Breast epithelium (tissue), 4 donors: ENCODE measurements at regions not wholly inside any gene's neighbourhood (a gene's known extent, or its start where the extent isn't known, plus 50 kb on each side); places are given as distances from the start of the nearest gene placed in this dataset.
"Not testable (repeated sequence)": the region's sequence is repeated elsewhere in the genome, so short reads cannot be mapped to it uniquely, and the experiment has no call there.

ENCODE experiments used
- DNase-seq, 2 donors: peaks; one replicate each; pipeline ENCODE4 v3.0.0-alpha.2; 2019; ENCODE audit warnings: low spot score in 2 of 2
- H3K27ac ChIP-seq, 2 donors: fragments of 200-600 bp; sonication (generic) in 1 of 2; one replicate each; pipeline ENCODE4 v1.5.1; 2016 to 2019; ENCODE audit warnings: mild to moderate bottlenecking in 1 of 2
- H3K27me3 ChIP-seq, 2 donors: fragments of 200-600 bp; sonication (generic) in 1 of 2; one replicate each; pipeline versions ENCODE4 v1.5.1 to v1.6.0; 2017 to 2019; ENCODE audit warnings: control low read depth in 1 of 2, mild to moderate bottlenecking in 1 of 2
- H3K36me3 ChIP-seq: fragments of 200-600 bp; one replicate; pipeline ENCODE4 v1.5.1; 2019
- H3K4me1 ChIP-seq, 2 donors: fragments of 200-600 bp; sonication (generic); one replicate each; pipeline ENCODE4 v1.5.1; 2016 to 2019; ENCODE audit warnings: control low read depth in 1 of 2
- H3K4me3 ChIP-seq, 3 donors: fragments of 200-600 bp; sonication (generic); 1 replicate in 2 of 3; 2 replicates in 1 of 3; pipeline ENCODE4 v1.5.1; 2016 to 2019; ENCODE audit warnings: mild to moderate bottlenecking in 3 of 3, moderate library complexity in 2 of 3
- H3K9me3 ChIP-seq, 2 donors: fragments of 200-600 bp; sonication (generic) in 1 of 2; one replicate each; pipeline ENCODE4 v1.5.1; 2016 to 2019; ENCODE audit warnings: control low read depth in 1 of 2
- POLR2A ChIP-seq: fragments of 450-650 bp; IDR thresholded peaks from one replicate; pipeline ENCODE4 v1.6.1; 2016; ENCODE audit warnings: antibody characterized with exemption, mild to moderate bottlenecking, moderate library complexity
- POLR2AphosphoS5 ChIP-seq, 3 donors: sonication (generic); formaldehyde crosslinking; IDR thresholded peaks; one replicate each; pipeline ENCODE4 v1.6.1; 2017; ENCODE audit warnings: antibody characterized with exemption in 3 of 3
- intact Hi-C: fragments of 100-400 bp; cut with DNase I; formaldehyde crosslinking; loops from one replicate; pipeline ENCODE4 v1.15.1; 2023; ENCODE audit warnings: low total_unique reads
- TF ChIP-seq, protein P1 (sequence below), 3 donors: fragments of 450-650 bp; IDR thresholded peaks; one replicate each; pipeline ENCODE4 v1.5.1; 2016 to 2017; ENCODE audit warnings: antibody characterized with exemption in 3 of 3, mild to moderate bottlenecking in 3 of 3, moderate library complexity in 3 of 3

DNA sequence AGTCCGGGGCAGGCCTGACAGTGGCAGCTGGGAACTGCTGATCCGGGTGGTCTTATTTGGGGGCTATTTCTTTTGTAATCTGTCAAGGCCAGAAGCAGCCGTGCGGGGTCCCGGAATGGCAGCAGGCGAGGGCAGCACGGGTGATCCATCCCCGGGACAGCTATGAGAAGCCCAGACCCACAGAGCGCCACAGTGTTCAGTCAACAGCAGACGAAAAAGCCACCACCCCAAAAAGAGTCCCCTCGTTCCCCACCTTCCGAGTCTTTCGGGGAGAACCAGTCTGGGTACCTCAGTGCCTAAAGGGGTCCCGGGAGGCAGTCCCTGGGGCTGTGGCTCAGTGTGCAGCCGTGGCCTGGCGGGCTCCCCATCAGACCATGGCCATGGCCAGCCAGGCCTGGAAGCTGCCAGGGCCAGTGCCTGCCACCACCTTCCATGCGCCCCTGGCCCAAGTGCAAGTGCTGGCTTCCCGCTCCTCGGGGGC, 125.1 kb upstream of the KCTD7 start:
- H3K9me3 ChIP-seq: no peaks in the 10 kb centered on the region
- no peak overlapping the region for H3K4me3 ChIP-seq
- TF ChIP-seq, protein P1, sequence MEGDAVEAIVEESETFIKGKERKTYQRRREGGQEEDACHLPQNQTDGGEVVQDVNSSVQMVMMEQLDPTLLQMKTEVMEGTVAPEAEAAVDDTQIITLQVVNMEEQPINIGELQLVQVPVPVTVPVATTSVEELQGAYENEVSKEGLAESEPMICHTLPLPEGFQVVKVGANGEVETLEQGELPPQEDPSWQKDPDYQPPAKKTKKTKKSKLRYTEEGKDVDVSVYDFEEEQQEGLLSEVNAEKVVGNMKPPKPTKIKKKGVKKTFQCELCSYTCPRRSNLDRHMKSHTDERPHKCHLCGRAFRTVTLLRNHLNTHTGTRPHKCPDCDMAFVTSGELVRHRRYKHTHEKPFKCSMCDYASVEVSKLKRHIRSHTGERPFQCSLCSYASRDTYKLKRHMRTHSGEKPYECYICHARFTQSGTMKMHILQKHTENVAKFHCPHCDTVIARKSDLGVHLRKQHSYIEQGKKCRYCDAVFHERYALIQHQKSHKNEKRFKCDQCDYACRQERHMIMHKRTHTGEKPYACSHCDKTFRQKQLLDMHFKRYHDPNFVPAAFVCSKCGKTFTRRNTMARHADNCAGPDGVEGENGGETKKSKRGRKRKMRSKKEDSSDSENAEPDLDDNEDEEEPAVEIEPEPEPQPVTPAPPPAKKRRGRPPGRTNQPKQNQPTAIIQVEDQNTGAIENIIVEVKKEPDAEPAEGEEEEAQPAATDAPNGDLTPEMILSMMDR (IDR thresholded peaks at IDR 0.05): no peak
- TF ChIP-seq POLR2A: no peak
- TF ChIP-seq POLR2AphosphoS5 (IDR thresholded peaks at IDR 0.05): no peak
- H3K27ac ChIP-seq: no peak overlapping the region
- H3K36me3 ChIP-seq: no peaks in the 10 kb centered on the region
- H3K27me3 ChIP-seq: peaks cover 0 to 15% of the 10 kb centered on the region in 2 donors
- H3K4me1 ChIP-seq: no peaks in the 10 kb centered on the region
- DNase-seq: no peak
- intact Hi-C loops: no loop called here

DNA sequence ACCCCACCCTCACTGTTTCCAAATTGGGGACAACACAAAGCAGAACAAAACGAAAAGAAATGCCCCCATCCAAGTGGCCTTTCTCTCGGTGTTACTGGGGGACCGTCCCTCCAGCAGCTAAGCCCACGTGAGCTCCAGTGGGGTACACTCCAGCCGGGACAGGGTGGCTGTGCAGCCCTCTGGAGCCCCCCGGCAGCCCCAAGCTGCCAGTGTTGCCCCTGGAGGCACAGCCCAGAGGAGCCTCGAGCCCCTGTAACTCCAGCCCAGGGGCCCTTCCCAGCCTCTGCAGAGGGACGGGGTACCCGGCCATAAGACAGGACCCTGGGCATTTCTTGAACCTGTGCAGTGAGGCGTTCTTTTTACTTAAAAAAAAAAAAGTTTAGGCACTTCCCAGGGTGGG, 124.5 kb upstream of the KCTD7 start:
- H3K4me1 ChIP-seq: no peaks in the 10 kb centered on the region
- intact Hi-C loops: no loop called here
- no peak overlapping the region for H3K27ac ChIP-seq
- no peak for DNase-seq
- H3K9me3 ChIP-seq: no peaks in the 10 kb centered on the region
- no peak overlapping the region for H3K4me3 ChIP-seq
- peaks cover 0 to 15% of the 10 kb centered on the region in 2 donors for H3K27me3 ChIP-seq
- no peaks in the 10 kb centered on the region for H3K36me3 ChIP-seq
- TF ChIP-seq POLR2AphosphoS5 (IDR thresholded peaks at IDR 0.05) (no peak), POLR2A (no peak)
- TF ChIP-seq, protein P1 (IDR thresholded peaks at IDR 0.05): no peak

DNA sequence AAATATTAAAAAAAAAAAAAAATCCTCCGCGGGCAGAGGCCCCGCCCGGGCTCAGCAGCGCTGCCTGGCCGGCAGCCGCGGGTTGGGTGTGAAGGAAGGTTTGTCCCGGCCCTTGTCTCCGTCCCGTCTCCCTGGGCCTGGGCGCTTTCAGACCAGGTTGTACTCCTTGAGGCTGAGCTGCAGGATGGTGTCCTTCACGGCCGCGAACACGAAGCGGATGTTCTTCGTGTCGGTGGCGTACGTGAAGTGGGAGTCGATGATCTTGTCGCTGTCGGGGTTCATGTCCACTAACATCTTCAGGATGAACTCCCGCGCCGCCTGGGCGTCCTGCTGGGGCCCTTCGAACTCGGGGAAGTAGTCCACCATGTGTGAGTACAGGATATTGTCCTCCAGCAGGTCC, 123.7 kb upstream of the KCTD7 start:
- intact Hi-C loops: no loop called here
- Histone ChIP-seq H3K9me3 (no peaks in the 10 kb centered on the region), H3K36me3 (no peaks in the 10 kb centered on the region), H3K4me3 (no peak overlapping the region), H3K27ac (no peak overlapping the region), H3K27me3 (peaks cover 0 to 15% of the 10 kb centered on the region in 2 donors), H3K4me1 (no peaks in the 10 kb centered on the region)
- TF ChIP-seq, protein P1 (IDR thresholded peaks at IDR 0.05): no peak
- TF ChIP-seq POLR2AphosphoS5 (IDR thresholded peaks at IDR 0.05) (no peak), POLR2A (no peak)
- DNase-seq: no peak

DNA sequence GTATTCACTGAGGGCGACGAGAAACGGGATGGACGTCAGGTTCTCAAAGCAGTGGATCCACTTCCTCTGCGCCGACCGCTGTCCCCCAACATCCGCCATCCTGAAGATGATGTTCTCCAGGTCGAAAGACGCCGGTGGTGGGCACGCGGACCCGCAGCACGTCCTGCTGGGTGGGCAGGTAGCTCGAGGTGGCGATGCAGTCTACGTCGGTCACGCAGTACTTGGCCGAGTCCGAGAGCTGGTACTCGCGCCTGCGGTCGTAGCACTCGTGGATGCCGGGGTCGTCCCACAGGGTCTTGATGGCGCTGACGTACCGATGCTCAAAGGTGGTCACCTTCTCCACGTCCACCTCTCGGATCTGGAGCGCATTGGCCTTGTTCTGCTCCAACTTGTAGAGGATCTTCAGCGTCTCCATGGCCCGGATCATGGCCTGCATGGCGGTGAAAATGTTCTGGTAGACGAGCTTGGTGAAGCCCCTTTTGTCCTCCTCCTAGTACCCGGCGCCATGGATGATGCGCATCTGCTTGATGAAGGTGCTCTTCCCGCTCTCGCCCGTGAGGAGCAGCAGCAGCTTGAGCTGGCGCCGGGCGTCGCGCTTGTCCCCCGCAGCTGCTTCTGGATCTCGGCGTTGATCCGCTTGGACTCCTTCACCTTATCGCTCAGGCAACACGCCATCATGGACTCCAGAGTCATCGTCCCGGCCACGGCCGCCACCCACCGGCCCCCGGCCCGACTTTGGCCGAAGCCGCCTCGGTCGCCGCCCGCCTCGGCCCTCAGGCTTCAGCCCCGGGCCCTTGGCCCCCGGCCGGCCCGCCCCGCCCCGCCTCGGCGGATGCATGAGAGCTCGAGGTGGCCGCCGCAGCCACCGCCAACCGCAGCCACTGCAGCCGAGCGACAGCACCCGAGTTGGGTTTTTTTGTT, 122.9 kb upstream of the KCTD7 start:
- no peak for TF ChIP-seq POLR2AphosphoS5 (IDR thresholded peaks at IDR 0.05)
- no peak for TF ChIP-seq POLR2A
- TF ChIP-seq, protein P1 (IDR thresholded peaks at IDR 0.05): no peak
- Histone ChIP-seq H3K27me3 (peaks cover 0 to 15% of the 10 kb centered on the region in 2 donors), H3K4me1 (no peaks in the 10 kb centered on the region), H3K27ac (no peak overlapping the region), H3K9me3 (no peaks in the 10 kb centered on the region), H3K4me3 (peak overlapping the region; percentile 20 to 57 (median 43)), H3K36me3 (no peaks in the 10 kb centered on the region)
- intact Hi-C loops: no loop called here
- no peak for DNase-seq

DNA sequence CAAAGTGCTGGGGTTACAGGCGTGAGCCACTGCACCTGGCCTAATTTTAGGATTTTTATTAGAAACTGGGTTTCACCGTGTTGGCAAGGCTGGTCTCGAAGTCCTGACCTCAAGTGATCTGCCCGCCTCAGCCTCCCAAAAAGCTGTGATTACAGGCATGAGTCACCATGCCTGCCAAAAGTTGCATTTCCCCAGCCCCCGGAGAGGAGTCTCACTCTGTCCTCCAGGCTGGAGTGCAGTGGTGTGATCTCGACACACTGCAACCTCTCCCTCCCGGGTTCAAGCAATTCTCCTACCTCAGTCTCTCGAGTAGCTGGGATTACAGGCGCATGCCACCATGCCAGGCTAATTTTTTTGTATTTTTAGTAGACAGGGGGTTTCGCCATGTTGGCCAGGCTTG, 122.0 kb upstream of the KCTD7 start:
- H3K4me1 ChIP-seq, H3K27ac ChIP-seq, DNase-seq, H3K36me3 ChIP-seq, intact Hi-C loops, H3K9me3 ChIP-seq: not testable (repeated sequence)
- peak overlapping the region in 2 of 3 donors; percentile 43 to 57 for H3K4me3 ChIP-seq
- H3K27me3 ChIP-seq: peaks cover 0 to 15% of the 10 kb centered on the region in 2 donors
